ENCODE measurements at regions not wholly inside any gene's neighbourhood (a gene's known extent, or its start where the extent isn't known, plus 50 kb on each side); places are given as distances from the start of the nearest gene placed in this dataset.

DNA sequence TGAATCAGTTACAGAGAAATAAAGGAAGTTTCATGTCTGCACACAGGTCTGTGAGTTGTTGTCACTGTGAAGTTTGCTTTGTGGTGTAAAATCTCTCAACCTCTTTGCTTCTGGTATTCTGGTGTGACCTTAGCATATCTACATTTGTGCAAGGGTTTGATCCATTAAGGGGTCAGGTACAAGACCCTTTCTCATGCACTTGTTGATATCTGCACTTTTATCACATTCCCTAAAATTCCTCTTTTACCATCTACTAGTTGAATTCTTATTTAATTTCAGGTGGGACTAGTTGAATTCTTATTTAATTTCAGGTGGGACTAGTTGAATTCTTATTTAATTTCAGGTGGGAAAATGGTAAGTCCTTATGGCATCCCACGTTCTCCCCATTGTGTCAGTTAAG lies 306.7 kb upstream of the ZNF608 start:
- Histone ChIP-seq H2AFZ (ENCODE audit: low read length) (no peak overlapping the region), H3K4me1 (ENCODE audit: low read length) (no peaks in the 10 kb centered on the region), H3K9me3 (ENCODE audit: low read length) (no peaks in the 10 kb centered on the region), H3K27me3 (ENCODE audit: low read length) (no peaks in the 10 kb centered on the region), H3K36me3 (ENCODE audit: insufficient read depth, low read length) (no peaks in the 10 kb centered on the region), H3K4me3 (ENCODE audit: low read length) (no peak overlapping the region), H3K4me2 (ENCODE audit: low read depth, low read length, poor library complexity, severe bottlenecking) (no peak overlapping the region), H3K27ac (ENCODE audit: low read length) (no peak overlapping the region), H3K9me2 (replicated peaks; ENCODE audit: insufficient read depth, low read length) (no peaks in the 10 kb centered on the region), H3K79me2 (ENCODE audit: low read length) (no peaks in the 10 kb centered on the region), H4K20me1 (ENCODE audit: insufficient read depth, low read depth, low read length) (no peaks in the 10 kb centered on the region), H3K9ac (ENCODE audit: low read length) (no peak overlapping the region)
- DNase-seq, result no peak

- H3K79me2 ChIP-seq (ENCODE audit: low read length), result no peaks in the 10 kb centered on the region
- H3K9me3 ChIP-seq (ENCODE audit: low read length), result no peaks in the 10 kb centered on the region
- H3K36me3 ChIP-seq (ENCODE audit: insufficient read depth, low read length), result no peaks in the 10 kb centered on the region
- H3K4me1 ChIP-seq (ENCODE audit: low read length), result no peaks in the 10 kb centered on the region
- H3K27ac ChIP-seq (ENCODE audit: low read length), result no peak overlapping the region
- H3K27me3 ChIP-seq (ENCODE audit: low read length), result no peaks in the 10 kb centered on the region
- no peak overlapping the region for H2AFZ ChIP-seq (ENCODE audit: low read length)
- no peaks in the 10 kb centered on the region for H3K9me2 ChIP-seq (replicated peaks; ENCODE audit: insufficient read depth, low read length)
- H4K20me1 ChIP-seq (ENCODE audit: insufficient read depth, low read depth, low read length), result no peaks in the 10 kb centered on the region
- H3K4me2 ChIP-seq (ENCODE audit: low read depth, low read length, poor library complexity, severe bottlenecking), result no peak overlapping the region
- H3K9ac ChIP-seq (ENCODE audit: low read length), result no peak overlapping the region
- no peak for DNase-seq
- H3K4me3 ChIP-seq (ENCODE audit: low read length), result no peak overlapping the region
These were observed 307.7 kb upstream of the ZNF608 start for GRCh38 chr5:125054146-125054545.

DNA sequence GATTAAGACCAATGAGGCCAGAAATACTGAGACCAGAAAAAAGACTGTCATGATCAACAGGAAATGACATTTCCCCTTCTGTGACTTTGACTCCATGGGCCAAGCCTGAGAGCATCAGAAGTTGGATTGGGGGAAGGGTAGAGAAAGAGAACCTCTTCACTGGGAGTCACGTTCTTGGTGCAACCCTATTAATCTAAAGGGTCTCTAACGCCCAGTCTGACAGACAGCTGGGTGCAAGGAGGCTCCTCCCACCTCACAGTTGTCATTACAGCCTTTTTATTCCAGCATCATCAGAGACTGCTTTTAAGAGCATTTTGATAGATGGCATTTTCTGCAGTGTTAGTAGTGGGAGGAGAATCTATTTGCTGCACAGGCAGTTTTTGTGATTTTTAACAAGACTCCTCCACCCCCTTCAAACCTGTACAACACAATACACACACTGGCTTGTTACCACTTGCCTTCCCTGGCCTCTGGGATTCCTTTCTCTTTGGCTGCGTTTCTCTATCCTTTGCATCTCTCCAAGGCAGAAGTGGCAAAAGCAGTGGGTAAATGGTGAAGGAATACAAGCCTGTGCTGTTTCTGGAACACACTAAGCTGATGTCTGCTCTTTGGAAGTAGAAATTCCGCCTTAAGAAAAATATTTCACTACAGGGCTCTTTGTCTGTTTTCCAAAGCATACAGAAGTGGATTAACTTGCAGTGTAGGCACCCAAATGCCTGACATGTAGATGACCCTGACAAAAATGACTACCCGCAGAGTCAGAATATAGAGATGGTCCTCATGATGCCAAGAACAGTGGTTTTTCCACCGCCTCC lies 310.4 kb upstream of the ZNF608 start:
- H3K9ac ChIP-seq (ENCODE audit: low read length), result no peak overlapping the region
- no peak overlapping the region for H3K4me2 ChIP-seq (ENCODE audit: low read depth, low read length, poor library complexity, severe bottlenecking)
- H3K27me3 ChIP-seq (ENCODE audit: low read length), result no peaks in the 10 kb centered on the region
- no peaks in the 10 kb centered on the region for H3K9me3 ChIP-seq (ENCODE audit: low read length)
- H3K36me3 ChIP-seq (ENCODE audit: insufficient read depth, low read length), result no peaks in the 10 kb centered on the region
- H4K20me1 ChIP-seq (ENCODE audit: insufficient read depth, low read depth, low read length), result no peaks in the 10 kb centered on the region
- no peaks in the 10 kb centered on the region for H3K4me1 ChIP-seq (ENCODE audit: low read length)
- no peak for DNase-seq
- no peak overlapping the region for H3K27ac ChIP-seq (ENCODE audit: low read length)
- no peak overlapping the region for H2AFZ ChIP-seq (ENCODE audit: low read length)
- H3K79me2 ChIP-seq (ENCODE audit: low read length), result no peaks in the 10 kb centered on the region
- no peak overlapping the region for H3K4me3 ChIP-seq (ENCODE audit: low read length)
- no peaks in the 10 kb centered on the region for H3K9me2 ChIP-seq (replicated peaks; ENCODE audit: insufficient read depth, low read length)

GRCh38 chr5:125057912-125058826 lies 311.7 kb upstream of the ZNF608 start:
- H3K4me1 ChIP-seq (ENCODE audit: low read length), result no peaks in the 10 kb centered on the region
- no peaks in the 10 kb centered on the region for H3K36me3 ChIP-seq (ENCODE audit: insufficient read depth, low read length)
- no peaks in the 10 kb centered on the region for H3K27me3 ChIP-seq (ENCODE audit: low read length)
- no peak overlapping the region for H3K27ac ChIP-seq (ENCODE audit: low read length)
- H3K9ac ChIP-seq (ENCODE audit: low read length), result no peak overlapping the region
- no peak overlapping the region for H2AFZ ChIP-seq (ENCODE audit: low read length)
- H3K4me2 ChIP-seq (ENCODE audit: low read depth, low read length, poor library complexity, severe bottlenecking), result no peak overlapping the region
- no peaks in the 10 kb centered on the region for H3K9me3 ChIP-seq (ENCODE audit: low read length)
- H3K9me2 ChIP-seq (replicated peaks; ENCODE audit: insufficient read depth, low read length), result no peaks in the 10 kb centered on the region
- no peaks in the 10 kb centered on the region for H4K20me1 ChIP-seq (ENCODE audit: insufficient read depth, low read depth, low read length)
- H3K79me2 ChIP-seq (ENCODE audit: low read length), result no peaks in the 10 kb centered on the region
- H3K4me3 ChIP-seq (ENCODE audit: low read length), result no peak overlapping the region
- no peak for DNase-seq

GRCh38 chr5:125059255-125060002 lies 313.0 kb upstream of the ZNF608 start:
- no peaks in the 10 kb centered on the region for H3K27me3 ChIP-seq (ENCODE audit: low read length)
- H3K36me3 ChIP-seq (ENCODE audit: insufficient read depth, low read length), result no peaks in the 10 kb centered on the region
- H3K9me3 ChIP-seq (ENCODE audit: low read length), result no peaks in the 10 kb centered on the region
- H3K79me2 ChIP-seq (ENCODE audit: low read length), result no peaks in the 10 kb centered on the region
- no peak overlapping the region for H3K4me3 ChIP-seq (ENCODE audit: low read length)
- no peak for DNase-seq
- H3K9ac ChIP-seq (ENCODE audit: low read length), result no peak overlapping the region
- H2AFZ ChIP-seq (ENCODE audit: low read length), result no peak overlapping the region
- no peak overlapping the region for H3K27ac ChIP-seq (ENCODE audit: low read length)
- no peaks in the 10 kb centered on the region for H4K20me1 ChIP-seq (ENCODE audit: insufficient read depth, low read depth, low read length)
- H3K4me2 ChIP-seq (ENCODE audit: low read depth, low read length, poor library complexity, severe bottlenecking), result no peak overlapping the region
- no peaks in the 10 kb centered on the region for H3K9me2 ChIP-seq (replicated peaks; ENCODE audit: insufficient read depth, low read length)
- H3K4me1 ChIP-seq (ENCODE audit: low read length), result no peaks in the 10 kb centered on the region

GRCh38 chr5:125061726-125062125 lies 315.3 kb upstream of the ZNF608 start:
- Histone ChIP-seq H3K36me3 (ENCODE audit: insufficient read depth, low read length) (no peaks in the 10 kb centered on the region), H2AFZ (ENCODE audit: low read length) (no peak overlapping the region), H3K4me3 (ENCODE audit: low read length) (no peak overlapping the region), H3K4me1 (ENCODE audit: low read length) (no peaks in the 10 kb centered on the region), H4K20me1 (ENCODE audit: insufficient read depth, low read depth, low read length) (no peaks in the 10 kb centered on the region), H3K27ac (ENCODE audit: low read length) (no peak overlapping the region), H3K9me2 (replicated peaks; ENCODE audit: insufficient read depth, low read length) (no peaks in the 10 kb centered on the region), H3K9ac (ENCODE audit: low read length) (no peak overlapping the region), H3K9me3 (ENCODE audit: low read length) (no peaks in the 10 kb centered on the region), H3K4me2 (ENCODE audit: low read depth, low read length, poor library complexity, severe bottlenecking) (no peak overlapping the region), H3K27me3 (ENCODE audit: low read length) (no peaks in the 10 kb centered on the region), H3K79me2 (ENCODE audit: low read length) (no peaks in the 10 kb centered on the region)
- no peak for DNase-seq

DNA sequence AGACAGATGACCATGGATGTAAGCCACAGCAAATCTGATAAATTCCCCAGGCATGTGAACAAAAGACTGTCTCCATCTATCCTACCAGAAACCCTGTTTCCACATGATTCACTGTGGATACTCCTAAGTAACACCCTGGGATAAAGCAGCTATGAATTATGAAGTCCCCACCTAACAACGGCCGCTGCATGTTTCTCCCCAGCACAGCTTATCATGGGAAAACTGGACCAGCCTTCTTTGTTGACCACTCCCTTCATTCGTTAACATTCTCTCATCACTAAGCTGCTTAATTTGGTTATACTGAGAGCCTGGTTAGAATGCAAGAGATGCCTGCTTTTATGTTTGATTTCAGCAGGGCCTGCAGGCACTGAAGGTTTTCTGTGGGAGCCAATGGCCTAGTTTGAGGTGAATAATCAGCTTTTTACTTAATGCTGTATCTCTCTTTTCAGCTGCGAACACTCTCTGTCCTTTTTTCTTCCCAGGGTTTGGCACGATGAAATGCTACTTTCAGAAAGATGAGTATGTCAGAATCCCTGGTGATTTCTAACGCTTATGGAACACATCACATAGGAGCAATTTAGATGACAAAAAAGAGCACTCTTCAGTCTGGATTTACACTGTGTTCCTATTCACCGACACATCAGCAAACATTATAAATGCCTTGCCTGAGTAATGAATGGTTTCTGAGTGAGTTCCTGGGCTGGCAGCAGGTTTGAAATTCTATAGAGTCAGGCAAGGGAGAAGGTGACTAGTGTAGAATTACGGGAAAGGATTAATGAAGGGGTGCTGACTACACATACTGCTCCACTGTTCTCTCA lies 318.4 kb upstream of the ZNF608 start:
- Histone ChIP-seq H3K79me2 (ENCODE audit: low read length) (no peaks in the 10 kb centered on the region), H3K27me3 (ENCODE audit: low read length) (no peaks in the 10 kb centered on the region), H3K4me1 (ENCODE audit: low read length) (no peaks in the 10 kb centered on the region), H3K4me3 (ENCODE audit: low read length) (no peak overlapping the region), H3K9me2 (replicated peaks; ENCODE audit: insufficient read depth, low read length) (no peaks in the 10 kb centered on the region), H3K36me3 (ENCODE audit: insufficient read depth, low read length) (no peaks in the 10 kb centered on the region), H3K9me3 (ENCODE audit: low read length) (peaks cover 4% of the 10 kb centered on the region; the same call in 1 of the 2 replicates), H3K9ac (ENCODE audit: low read length) (no peak overlapping the region), H3K27ac (ENCODE audit: low read length) (no peak overlapping the region), H2AFZ (ENCODE audit: low read length) (no peak overlapping the region), H3K4me2 (ENCODE audit: low read depth, low read length, poor library complexity, severe bottlenecking) (no peak overlapping the region), H4K20me1 (ENCODE audit: insufficient read depth, low read depth, low read length) (no peaks in the 10 kb centered on the region)
- DNase-seq, result no peak

All from Karpas-422 (cell line).